RCC 7860 (cell line): ENCODE measurements at regions not wholly inside any gene's neighbourhood (a gene's known extent, or its start where the extent isn't known, plus 50 kb on each side); places are given as distances from the start of the nearest gene placed in this dataset.
A peak's percentile ranks its signal among the peaks of the same experiment; 100 is the strongest.

Experiments used
- DNase-seq: peaks from one replicate; pipeline ENCODE4 v3.0.0-alpha.2; 2015; ENCODE audit warnings: low spot score
- FAIRE-seq: peaks from 2 replicates; lab custom pipeline; 2012; peaks lifted over from hg19 to GRCh38; lab: Jason Lieb, UNC

GRCh38 chr19:28404472-28404871 is 808.5 kb downstream of the UQCRFS1 start:
- FAIRE-seq = no peak
- DNase-seq = no peak

GRCh38 chr19:28403690-28404089 is 809.3 kb downstream of the UQCRFS1 start:
- FAIRE-seq (peak; percentile 60), DNase-seq (peak; percentile 74)

- no peak for FAIRE-seq
- no peak for DNase-seq
Observed at GRCh38 chr19:28402701-28403290, 810.2 kb downstream of the UQCRFS1 start.

- DNase-seq (no peak), FAIRE-seq (no peak)
Observed at GRCh38 chr19:28401739-28402424, 811.1 kb downstream of the UQCRFS1 start.

- DNase-seq = no peak
- no peak for FAIRE-seq
Observed at GRCh38 chr19:28400953-28401671, 811.8 kb downstream of the UQCRFS1 start.

- no peak for FAIRE-seq
- no peak for DNase-seq
Observed at GRCh38 chr19:28399187-28399586, 813.8 kb downstream of the UQCRFS1 start.

- FAIRE-seq = no peak
- DNase-seq = no peak
Observed at GRCh38 chr19:28397800-28398199, 815.2 kb downstream of the UQCRFS1 start.

- DNase-seq (no peak), FAIRE-seq (no peak)
Observed at GRCh38 chr19:28397306-28397705, 815.6 kb downstream of the UQCRFS1 start.

GRCh38 chr19:28396287-28396831 is 816.6 kb downstream of the UQCRFS1 start:
- FAIRE-seq (no peak), DNase-seq (no peak)

GRCh38 chr19:28394725-28395124 is 818.2 kb downstream of the UQCRFS1 start:
- no peak for DNase-seq

GRCh38 chr19:28393574-28394336 is 819.2 kb downstream of the UQCRFS1 start:
- DNase-seq (no peak), FAIRE-seq (no peak)

More at GRCh38 chr19:28394725-28395124, 818.2 kb downstream of the UQCRFS1 start:
- no peak for FAIRE-seq

- DNase-seq = no peak
- FAIRE-seq = no peak
Observed at GRCh38 chr19:28388988-28389387, 824.0 kb downstream of the UQCRFS1 start.

- FAIRE-seq (no peak), DNase-seq (no peak)
Observed at GRCh38 chr19:28387507-28387906, 825.4 kb downstream of the UQCRFS1 start.

GRCh38 chr19:28386470-28386869 is 826.5 kb downstream of the UQCRFS1 start:
- DNase-seq (no peak), FAIRE-seq (no peak)

GRCh38 chr19:28386066-28386465 is 826.9 kb downstream of the UQCRFS1 start:
- DNase-seq = no peak
- no peak for FAIRE-seq

GRCh38 chr19:28377077-28377476 is 835.9 kb downstream of the UQCRFS1 start:
- DNase-seq = no peak
- FAIRE-seq = no peak

GRCh38 chr19:28374971-28375370 is 838.0 kb downstream of the UQCRFS1 start:
- DNase-seq (no peak), FAIRE-seq (no peak)

- DNase-seq (no peak), FAIRE-seq (no peak)
Observed at GRCh38 chr19:28372576-28373247, 840.2 kb downstream of the UQCRFS1 start.

GRCh38 chr19:28367146-28367545 is 845.8 kb downstream of the UQCRFS1 start:
- DNase-seq = no peak
- FAIRE-seq = no peak

- no peak for DNase-seq
- FAIRE-seq = no peak
Observed at GRCh38 chr19:28363254-28363653, 849.7 kb downstream of the UQCRFS1 start.
